MG63 (cell line): ENCODE measurements at regions not wholly inside any gene's neighbourhood (a gene's known extent, or its start where the extent isn't known, plus 50 kb on each side); places are given as distances from the start of the nearest gene placed in this dataset.

Experiments
- DNase-seq: peaks from one replicate; pipeline ENCODE4 v3.0.0-alpha.2; 2020
- H3K27me3 ChIP-seq: fragments of 250-450 bp; sonication (Bioruptor Pico); 2 replicates; pipeline ENCODE4 v1.5.1; 2020; ENCODE audit warnings: mild to moderate bottlenecking, moderate library complexity
- H3K36me3 ChIP-seq: fragments of 250-450 bp; sonication (Bioruptor Pico); 2 replicates; pipeline ENCODE4 v1.5.1; 2020; ENCODE audit warnings: mild to moderate bottlenecking, moderate library complexity
- H3K4me3 ChIP-seq: fragments of 250-450 bp; sonication (Bioruptor Pico); 2 replicates; pipeline ENCODE4 v1.5.1; 2020; ENCODE audit warnings: mild to moderate bottlenecking, moderate library complexity
- H3K9me3 ChIP-seq: fragments of 250-450 bp; sonication (Bioruptor Pico); 2 replicates; pipeline ENCODE4 v1.5.1; 2020; ENCODE audit warnings: mild to moderate bottlenecking, moderate library complexity

DNA sequence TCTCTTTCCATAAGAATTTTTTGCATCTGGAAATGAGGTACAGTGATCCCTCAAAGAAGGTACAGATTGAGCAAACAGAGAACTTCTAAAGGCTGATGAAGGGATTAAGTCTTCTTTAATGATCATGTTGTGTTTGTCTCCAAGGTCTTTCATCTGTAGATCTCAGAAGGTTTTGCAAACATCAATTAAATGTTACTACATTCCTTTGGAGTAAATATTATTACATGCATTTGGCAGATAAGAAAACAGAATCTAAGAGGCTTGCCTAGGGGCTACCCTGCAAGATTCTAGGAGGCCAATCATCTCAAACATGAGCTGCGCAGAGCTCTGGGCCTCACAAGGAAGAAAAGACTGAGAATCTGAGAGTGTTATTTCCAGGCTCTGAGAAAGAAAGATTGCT is 70.9 kb upstream of the LPP start:
- Histone ChIP-seq H3K9me3 (peaks cover 2% of the 10 kb centered on the region; the same call in 1 of the 2 replicates), H3K36me3 (no peaks in the 10 kb centered on the region), H3K4me3 (no peak overlapping the region), H3K27me3 (no peaks in the 10 kb centered on the region)
- no peak for DNase-seq

DNA sequence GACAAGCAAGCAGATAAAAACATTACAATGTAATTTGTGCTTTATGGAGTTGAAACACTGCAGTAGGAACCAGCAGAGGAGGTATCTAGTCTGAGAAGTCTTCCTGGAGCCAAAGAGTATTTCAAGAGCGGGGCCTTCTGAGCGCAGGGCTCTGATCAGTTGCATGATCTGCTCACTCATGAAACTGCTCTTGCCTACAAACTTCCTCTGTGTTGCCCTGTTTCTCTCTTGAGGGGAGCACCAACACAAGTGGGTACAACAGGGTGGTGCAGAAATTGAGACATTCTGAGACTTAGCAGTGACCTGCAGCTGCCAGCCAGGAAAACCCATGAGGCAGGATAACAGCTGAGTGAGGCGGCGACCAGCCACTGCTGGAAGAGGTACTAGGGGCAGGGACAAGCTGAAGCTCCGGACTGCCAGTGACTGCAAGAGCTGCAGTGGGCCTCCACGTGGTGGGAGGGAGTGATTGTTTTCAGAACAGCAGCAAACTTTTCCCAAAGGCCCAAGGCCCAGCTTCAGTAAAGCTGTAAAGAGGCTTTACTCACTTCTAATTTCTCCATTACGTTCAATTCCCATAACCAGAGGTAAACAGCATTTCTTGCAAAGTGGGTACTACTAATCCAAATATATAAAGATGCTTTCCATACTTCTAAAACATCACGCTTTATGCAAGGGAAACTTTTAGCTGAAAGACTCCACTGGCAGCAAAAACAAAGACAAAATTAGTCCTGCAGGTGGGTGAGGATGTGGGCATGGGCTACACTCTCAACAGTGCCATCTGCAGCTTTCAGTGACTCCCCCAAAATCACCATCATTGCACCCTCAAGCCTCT is 69.0 kb upstream of the LPP start:
- Histone ChIP-seq H3K4me3 (no peak overlapping the region), H3K36me3 (no peaks in the 10 kb centered on the region), H3K27me3 (no peaks in the 10 kb centered on the region), H3K9me3 (peaks cover 2% of the 10 kb centered on the region; the same call in 1 of the 2 replicates)
- DNase-seq, result no peak

- DNase-seq, result no peak
Observed at GRCh38 chr3:188085584-188086560, 68.1 kb upstream of the LPP start.

DNA sequence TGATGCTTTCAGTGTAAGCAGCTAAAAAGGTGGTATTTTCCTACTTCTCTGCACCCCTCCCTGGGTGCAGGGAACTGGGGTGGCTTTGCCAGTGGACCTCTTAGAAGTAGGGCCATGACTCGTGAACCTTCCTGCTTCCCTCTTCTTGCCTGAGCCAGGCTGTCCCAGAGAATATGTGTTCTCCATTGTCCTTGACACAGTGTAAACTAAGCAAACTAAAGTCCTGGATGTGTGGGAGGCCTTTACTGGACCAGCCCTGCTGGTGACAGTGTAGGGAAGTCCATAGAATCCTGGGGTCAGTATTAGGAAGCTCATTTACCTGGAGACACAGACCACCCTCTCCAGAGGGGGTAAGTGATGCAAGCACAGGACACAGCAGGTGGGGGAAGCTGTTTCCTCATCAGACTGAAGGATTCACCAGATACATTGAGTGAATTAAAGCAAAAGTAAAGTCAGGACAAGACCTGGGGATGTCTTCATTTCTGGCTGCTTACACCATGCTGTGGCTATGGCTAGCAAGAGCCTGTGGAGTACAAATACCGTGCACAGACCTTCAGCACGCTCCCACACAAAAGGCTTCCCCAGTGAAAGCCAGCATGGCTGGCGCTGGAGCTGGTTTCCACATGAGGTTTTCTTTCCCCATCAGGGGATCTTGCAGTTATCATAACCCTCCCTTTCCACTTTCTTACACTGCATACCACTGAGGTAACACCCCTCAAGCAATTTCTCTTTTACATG is 64.8 kb upstream of the LPP start:
- H3K36me3 ChIP-seq, result no peaks in the 10 kb centered on the region
- H3K27me3 ChIP-seq, result no peaks in the 10 kb centered on the region
- no peak overlapping the region for H3K4me3 ChIP-seq
- no peaks in the 10 kb centered on the region for H3K9me3 ChIP-seq
- no peak for DNase-seq

More at GRCh38 chr3:188085584-188086560, 68.1 kb upstream of the LPP start:
- Histone ChIP-seq H3K9me3 (no peaks in the 10 kb centered on the region), H3K36me3 (no peaks in the 10 kb centered on the region), H3K27me3 (no peaks in the 10 kb centered on the region), H3K4me3 (no peak overlapping the region)

DNA sequence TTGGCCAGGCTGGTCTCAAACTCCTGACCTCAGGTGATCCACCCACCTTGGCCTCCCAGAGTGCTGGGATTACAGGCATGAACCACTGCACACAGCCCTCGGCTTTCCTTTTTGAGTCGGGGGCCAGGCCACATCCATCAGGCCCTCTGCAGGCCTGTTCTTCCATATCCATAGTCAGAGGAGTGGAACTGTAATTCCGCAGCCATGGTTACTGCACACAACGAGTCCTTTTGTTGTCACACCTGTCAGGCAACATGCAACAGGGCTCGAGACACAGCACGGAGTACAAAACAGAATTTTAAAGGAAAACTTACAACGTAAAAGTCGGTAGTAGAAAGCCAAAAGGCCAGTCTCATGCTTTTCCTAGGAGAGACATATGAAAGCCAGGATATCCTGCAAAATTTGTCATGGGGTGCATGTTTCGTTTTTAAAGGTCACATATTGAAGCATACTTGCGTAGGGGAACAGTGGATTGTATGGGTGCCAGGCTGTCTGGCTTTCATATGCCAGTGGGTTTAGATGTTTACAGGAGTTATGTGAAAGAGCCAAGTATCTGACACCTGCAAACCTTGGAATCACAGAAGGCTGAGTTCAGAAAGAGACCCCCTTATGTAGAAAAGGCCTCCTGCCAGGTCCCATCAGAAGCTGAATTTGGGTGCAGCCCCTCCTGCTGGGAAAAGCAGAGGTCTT is 63.2 kb upstream of the LPP start:
- no peak for DNase-seq
- H3K9me3 ChIP-seq, result no peaks in the 10 kb centered on the region
- H3K4me3 ChIP-seq, result no peak overlapping the region
- H3K36me3 ChIP-seq, result no peaks in the 10 kb centered on the region
- H3K27me3 ChIP-seq, result no peaks in the 10 kb centered on the region

GRCh38 chr3:188091746-188092145 is 62.2 kb upstream of the LPP start:
- no peaks in the 10 kb centered on the region for H3K36me3 ChIP-seq
- no peaks in the 10 kb centered on the region for H3K9me3 ChIP-seq
- no peak for DNase-seq
- H3K27me3 ChIP-seq, result no peaks in the 10 kb centered on the region
- no peak overlapping the region for H3K4me3 ChIP-seq

- H3K27me3 ChIP-seq, result no peaks in the 10 kb centered on the region
- H3K4me3 ChIP-seq, result no peak overlapping the region
- H3K9me3 ChIP-seq, result no peaks in the 10 kb centered on the region
- DNase-seq, result no peak
- no peaks in the 10 kb centered on the region for H3K36me3 ChIP-seq
Observed at GRCh38 chr3:188092648-188093047, 61.3 kb upstream of the LPP start.

DNA sequence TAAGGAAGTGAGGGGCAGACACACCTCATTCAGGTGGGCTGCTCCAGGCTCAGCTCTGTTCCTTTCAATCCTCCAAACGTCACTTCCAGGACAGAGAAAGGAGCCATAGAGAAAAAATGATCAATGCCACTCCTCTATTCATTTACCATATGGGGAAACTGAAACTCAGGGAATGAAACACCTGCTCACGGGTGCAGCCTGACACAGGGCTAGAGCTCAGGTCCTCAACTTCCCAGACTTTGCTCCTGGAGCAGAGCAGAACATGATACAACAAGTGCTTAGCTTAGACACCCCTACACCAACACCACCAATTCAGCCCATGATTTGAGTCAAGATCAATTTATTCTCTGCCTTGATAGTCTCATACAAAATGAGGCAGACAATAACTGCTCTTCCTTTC is 58.5 kb upstream of the LPP start:
- H3K4me3 ChIP-seq, result no peak overlapping the region
- no peaks in the 10 kb centered on the region for H3K27me3 ChIP-seq
- peaks cover 4% of the 10 kb centered on the region for H3K9me3 ChIP-seq
- no peak for DNase-seq
- no peaks in the 10 kb centered on the region for H3K36me3 ChIP-seq

DNA sequence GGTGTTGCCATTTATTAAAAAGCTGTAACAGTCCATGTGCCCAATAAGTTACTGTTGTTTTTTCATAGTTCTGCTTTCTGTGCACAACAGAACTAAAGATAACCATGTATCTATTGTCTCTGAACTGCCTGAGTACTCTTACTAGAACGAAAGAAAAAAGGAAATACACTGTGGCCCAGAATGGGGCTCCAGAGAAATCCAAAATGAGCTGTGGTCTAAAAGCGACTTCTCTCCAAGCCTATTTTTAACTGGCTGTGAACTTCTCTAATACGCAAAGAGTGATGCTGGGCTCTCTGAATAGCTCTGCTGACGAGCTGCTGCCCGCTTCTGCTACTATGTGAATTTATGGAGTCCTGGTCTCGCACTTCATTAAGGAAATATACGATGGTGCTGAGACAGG is 56.2 kb upstream of the LPP start:
- peaks cover 11% of the 10 kb centered on the region for H3K9me3 ChIP-seq
- no peak for DNase-seq
- no peaks in the 10 kb centered on the region for H3K27me3 ChIP-seq
- no peaks in the 10 kb centered on the region for H3K36me3 ChIP-seq
- no peak overlapping the region for H3K4me3 ChIP-seq

- H3K36me3 ChIP-seq, result no peaks in the 10 kb centered on the region
- no peak overlapping the region for H3K4me3 ChIP-seq
- DNase-seq, result no peak
- no peaks in the 10 kb centered on the region for H3K27me3 ChIP-seq
- peaks cover 11% of the 10 kb centered on the region for H3K9me3 ChIP-seq
Observed at GRCh38 chr3:188099907-188100306, 54.0 kb upstream of the LPP start.

- H3K9me3 ChIP-seq, result peaks cover 11% of the 10 kb centered on the region
- H3K27me3 ChIP-seq, result no peaks in the 10 kb centered on the region
- no peak for DNase-seq
- no peak overlapping the region for H3K4me3 ChIP-seq
- no peaks in the 10 kb centered on the region for H3K36me3 ChIP-seq
Observed at GRCh38 chr3:188102861-188103547, 51.0 kb upstream of the LPP start.

DNA sequence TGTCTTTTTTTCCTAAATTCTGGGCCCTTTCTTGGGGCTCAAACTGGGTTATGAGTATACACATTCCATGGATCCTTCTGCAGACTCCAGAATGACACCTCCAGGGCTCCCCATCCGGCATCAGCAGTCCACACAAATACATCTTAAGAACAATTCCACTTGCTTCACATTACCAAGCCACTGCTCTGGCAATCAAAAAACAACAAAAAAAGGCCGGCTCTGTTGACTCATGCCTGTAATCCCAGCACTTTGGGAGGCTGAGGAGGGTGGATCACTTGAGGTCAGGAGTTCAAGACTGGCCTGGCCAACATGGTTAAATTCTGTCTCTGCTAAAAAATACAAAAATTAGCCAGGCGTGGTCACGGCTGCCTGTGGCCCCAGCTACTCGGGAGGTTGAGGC is 49.9 kb upstream of the LPP start:
- DNase-seq, result peak; percentile 36
- H3K9me3 ChIP-seq, result peaks cover 11% of the 10 kb centered on the region
- no peaks in the 10 kb centered on the region for H3K27me3 ChIP-seq
- H3K36me3 ChIP-seq, result no peaks in the 10 kb centered on the region
- H3K4me3 ChIP-seq, result no peak overlapping the region
